ENCODE measurements at regions not wholly inside any gene's neighbourhood (a gene's known extent, or its start where the extent isn't known, plus 50 kb on each side); places are given as distances from the start of the nearest gene placed in this dataset.

GRCh38 chr1:65063025-65063424, 85.0 kb upstream of the AK4 start:
- TF ChIP-seq CEBPB (IDR thresholded peaks at IDR 0.05; ENCODE audit: borderline replicate concordance in 1 of 2, low read depth in 2 of 2, low read length in 2 of 2) (no peak), LARP7 (IDR thresholded peaks at IDR 0.05) (no peak), BMI1 (IDR thresholded peaks at IDR 0.05; ENCODE audit: borderline replicate concordance) (no peak), NFYA (IDR thresholded peaks at IDR 0.05; ENCODE audit: borderline replicate concordance, low read depth, low read length) (no peak), CUX1 (IDR thresholded peaks at IDR 0.05; ENCODE audit: insufficient replicate concordance, low read depth, low read length) (no peak), RB1 (IDR thresholded peaks at IDR 0.05; ENCODE audit: borderline replicate concordance) (no peak), ASH2L (IDR thresholded peaks at IDR 0.05; ENCODE audit: borderline replicate concordance, low read depth) (no peak), MXI1 (IDR thresholded peaks at IDR 0.05; ENCODE audit: low read depth, low read length) (no peak), CTCF (IDR thresholded peaks at IDR 0.05 in 2 of 3, conservative IDR thresholded peaks at IDR 0.05 in 1 of 3; ENCODE audit: control insufficient read depth in 2 of 3, extremely low read depth in 1 of 3, insufficient read depth in 1 of 3, low read depth in 3 of 3, low read length in 3 of 3) (peak in 2 of 3 experiments; percentile 25 to 48; a peak in 3 of 6 replicates), EP300 (IDR thresholded peaks at IDR 0.05; ENCODE audit: borderline replicate concordance in 1 of 2, control insufficient read depth in 1 of 2, low read depth in 2 of 2, low read length in 2 of 2) (no peak), RFX5 (IDR thresholded peaks at IDR 0.05; ENCODE audit: low read depth, low read length) (no peak), POLR2A (IDR thresholded peaks at IDR 0.05; ENCODE audit: low read depth, low read length) (no peak), KDM1A (IDR thresholded peaks at IDR 0.05; ENCODE audit: borderline replicate concordance) (no peak), POLR2AphosphoS5 (IDR thresholded peaks at IDR 0.05; ENCODE audit: low read length) (no peak)
